Esophagus muscularis mucosa (tissue), 4 donors: ENCODE measurements at regions not wholly inside any gene's neighbourhood (a gene's known extent, or its start where the extent isn't known, plus 50 kb on each side); places are given as distances from the start of the nearest gene placed in this dataset.

Experiments used
- DNase-seq: peaks from one replicate; pipeline ENCODE4 v3.0.0-alpha.2; 2017; ENCODE audit errors: extremely low spot score
- H3K27ac ChIP-seq, 4 donors: fragments of 200-600 bp; sonication (generic); replicated peaks in 1 of 4; 1 replicate in 3 of 4; 2 replicates in 1 of 4; pipeline ENCODE4 v1.5.1; 2016 to 2019; ENCODE audit warnings: mild to moderate bottlenecking in 1 of 4
- H3K27me3 ChIP-seq, 4 donors: fragments of 200-600 bp; sonication (generic); one replicate each; pipeline versions ENCODE4 v1.5.1 to v1.6.0; 2016 to 2019
- H3K36me3 ChIP-seq, 4 donors: fragments of 200-600 bp; sonication (generic); one replicate each; pipeline ENCODE4 v1.5.1; 2016 to 2019
- H3K4me1 ChIP-seq, 4 donors: fragments of 200-600 bp; sonication (generic); one replicate each; pipeline ENCODE4 v1.5.1; 2016 to 2019
- H3K4me3 ChIP-seq, 4 donors: fragments of 200-600 bp; sonication (generic); 1 replicate in 2 of 4; 2 replicates in 2 of 4; pipeline ENCODE4 v1.5.1; 2016 to 2019; ENCODE audit warnings: mild to moderate bottlenecking in 4 of 4, moderate library complexity in 1 of 4
- H3K9me3 ChIP-seq, 4 donors: fragments of 200-600 bp; sonication (generic); 1 replicate in 3 of 4; 2 replicates in 1 of 4; pipeline ENCODE4 v1.5.1; 2016 to 2019
- EP300 ChIP-seq: sonication (generic); formaldehyde crosslinking; IDR thresholded peaks from one replicate; pipeline ENCODE4 v1.6.1; 2017; ENCODE audit warnings: antibody characterized with exemption
- POLR2A ChIP-seq: fragments of 450-650 bp; IDR thresholded peaks from one replicate; pipeline ENCODE4 v1.6.1; 2017; ENCODE audit warnings: antibody characterized with exemption, moderate library complexity, mild to moderate bottlenecking, low read depth
- POLR2AphosphoS5 ChIP-seq, 2 donors: sonication (generic); formaldehyde crosslinking; IDR thresholded peaks; one replicate each; pipeline ENCODE4 v1.6.1; 2017; ENCODE audit warnings: antibody characterized with exemption in 2 of 2
- WGBS: methylation state at CpG from one replicate; pipeline ENCODE4 v1.1.5; 2018; 5-methylcytosine and 5-hydroxymethylcytosine counted together
- intact Hi-C: fragments of 100-400 bp; cut with DNase I; formaldehyde crosslinking; loops from one replicate; pipeline ENCODE4 v1.15.1; 2023
- TF ChIP-seq, protein P1 (sequence below), 3 experiments: fragments of 200-600 bp in 2 of 3; fragments of 450-650 bp in 1 of 3; sonication (generic) in 2 of 3; IDR thresholded peaks; one replicate each; pipeline ENCODE4 v1.5.1; 2017 to 2019; ENCODE audit warnings: antibody characterized with exemption in 3 of 3, mild to moderate bottlenecking in 2 of 3, moderate library complexity in 1 of 3

DNA sequence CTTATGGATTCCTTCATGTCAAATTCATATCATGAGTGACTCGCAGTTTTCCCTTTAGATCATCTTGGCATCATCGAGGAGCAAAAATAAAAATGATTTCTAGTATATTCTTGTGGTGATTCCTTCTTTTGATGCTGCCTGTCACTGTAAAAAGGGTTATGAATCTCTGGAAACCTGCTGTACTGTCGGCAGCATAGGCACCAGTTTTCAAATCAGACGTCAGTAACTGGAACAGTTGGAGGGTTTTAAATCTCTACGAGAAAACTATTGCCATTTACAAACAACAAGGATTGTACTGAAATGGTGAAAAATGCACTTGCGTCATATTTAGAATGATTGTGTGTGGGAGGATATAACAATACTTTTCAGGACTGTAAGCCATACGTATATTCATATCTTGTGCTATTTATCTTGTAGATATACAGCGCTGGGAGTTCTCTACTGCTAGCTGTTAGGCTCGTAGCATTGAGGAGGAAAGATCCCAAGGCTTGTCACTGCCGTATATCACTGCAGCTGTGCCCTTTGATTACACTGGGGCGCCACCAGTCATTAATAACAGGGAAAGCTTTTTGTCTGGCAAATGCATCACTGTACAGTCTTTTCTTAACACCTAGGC is 320.7 kb downstream of the MTX2 start:
- H3K4me1 ChIP-seq = no peaks in the 10 kb centered on the region
- no peaks in the 10 kb centered on the region for H3K9me3 ChIP-seq
- no peak for TF ChIP-seq POLR2AphosphoS5 (IDR thresholded peaks at IDR 0.05)
- H3K27ac ChIP-seq = no peak overlapping the region
- 71% methylated on average over 11 of the region's 11 CpGs for WGBS
- H3K36me3 ChIP-seq = no peaks in the 10 kb centered on the region
- no peak overlapping the region for H3K4me3 ChIP-seq
- no peaks in the 10 kb centered on the region for H3K27me3 ChIP-seq
- no peak for DNase-seq
- intact Hi-C loops = no loop called here

- intact Hi-C loops = no loop called here
- no peaks in the 10 kb centered on the region for H3K9me3 ChIP-seq
- TF ChIP-seq POLR2A (no peak), EP300 (no peak), POLR2AphosphoS5 (IDR thresholded peaks at IDR 0.05) (no peak)
- TF ChIP-seq, protein P1, sequence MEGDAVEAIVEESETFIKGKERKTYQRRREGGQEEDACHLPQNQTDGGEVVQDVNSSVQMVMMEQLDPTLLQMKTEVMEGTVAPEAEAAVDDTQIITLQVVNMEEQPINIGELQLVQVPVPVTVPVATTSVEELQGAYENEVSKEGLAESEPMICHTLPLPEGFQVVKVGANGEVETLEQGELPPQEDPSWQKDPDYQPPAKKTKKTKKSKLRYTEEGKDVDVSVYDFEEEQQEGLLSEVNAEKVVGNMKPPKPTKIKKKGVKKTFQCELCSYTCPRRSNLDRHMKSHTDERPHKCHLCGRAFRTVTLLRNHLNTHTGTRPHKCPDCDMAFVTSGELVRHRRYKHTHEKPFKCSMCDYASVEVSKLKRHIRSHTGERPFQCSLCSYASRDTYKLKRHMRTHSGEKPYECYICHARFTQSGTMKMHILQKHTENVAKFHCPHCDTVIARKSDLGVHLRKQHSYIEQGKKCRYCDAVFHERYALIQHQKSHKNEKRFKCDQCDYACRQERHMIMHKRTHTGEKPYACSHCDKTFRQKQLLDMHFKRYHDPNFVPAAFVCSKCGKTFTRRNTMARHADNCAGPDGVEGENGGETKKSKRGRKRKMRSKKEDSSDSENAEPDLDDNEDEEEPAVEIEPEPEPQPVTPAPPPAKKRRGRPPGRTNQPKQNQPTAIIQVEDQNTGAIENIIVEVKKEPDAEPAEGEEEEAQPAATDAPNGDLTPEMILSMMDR (IDR thresholded peaks at IDR 0.05) = no peak
- no peaks in the 10 kb centered on the region for H3K4me1 ChIP-seq
- H3K4me3 ChIP-seq = no peak overlapping the region
- no peak overlapping the region for H3K27ac ChIP-seq
- WGBS = 96% methylated on average over 6 of the region's 6 CpGs
- no peaks in the 10 kb centered on the region for H3K36me3 ChIP-seq
- H3K27me3 ChIP-seq = no peaks in the 10 kb centered on the region
- no peak for DNase-seq
These were observed 323.0 kb downstream of the MTX2 start for GRCh38 chr2:176592216-176592615.

GRCh38 chr2:176595986-176596385 is 326.7 kb downstream of the MTX2 start:
- no peak for DNase-seq
- H3K27me3 ChIP-seq = no peaks in the 10 kb centered on the region
- intact Hi-C loops = no loop called here
- H3K4me1 ChIP-seq = no peaks in the 10 kb centered on the region
- H3K9me3 ChIP-seq = no peaks in the 10 kb centered on the region
- no peaks in the 10 kb centered on the region for H3K36me3 ChIP-seq
- 36% methylated on average over 3 of the region's 3 CpGs for WGBS
- TF ChIP-seq, protein P1 (IDR thresholded peaks at IDR 0.05) = no peak
- no peak for TF ChIP-seq EP300
- TF ChIP-seq POLR2AphosphoS5 (IDR thresholded peaks at IDR 0.05) = no peak
- TF ChIP-seq POLR2A = no peak
- H3K27ac ChIP-seq = no peak overlapping the region
- H3K4me3 ChIP-seq = no peak overlapping the region

GRCh38 chr2:176597916-176598315 is 328.7 kb downstream of the MTX2 start:
- H3K9me3 ChIP-seq = no peaks in the 10 kb centered on the region
- no peak overlapping the region for H3K4me3 ChIP-seq
- H3K27me3 ChIP-seq = peaks cover 0 to 10% (median 0%) of the 10 kb centered on the region in 4 donors
- H3K4me1 ChIP-seq = no peaks in the 10 kb centered on the region
- H3K27ac ChIP-seq = no peak overlapping the region
- intact Hi-C loops = no loop called here
- no peak for TF ChIP-seq POLR2AphosphoS5 (IDR thresholded peaks at IDR 0.05)
- no peak for TF ChIP-seq EP300
- TF ChIP-seq POLR2A = no peak
- TF ChIP-seq, protein P1 (IDR thresholded peaks at IDR 0.05) = no peak
- H3K36me3 ChIP-seq = no peaks in the 10 kb centered on the region
- no peak for DNase-seq
- 86% methylated on average over 1 of the region's 1 CpG for WGBS

DNA sequence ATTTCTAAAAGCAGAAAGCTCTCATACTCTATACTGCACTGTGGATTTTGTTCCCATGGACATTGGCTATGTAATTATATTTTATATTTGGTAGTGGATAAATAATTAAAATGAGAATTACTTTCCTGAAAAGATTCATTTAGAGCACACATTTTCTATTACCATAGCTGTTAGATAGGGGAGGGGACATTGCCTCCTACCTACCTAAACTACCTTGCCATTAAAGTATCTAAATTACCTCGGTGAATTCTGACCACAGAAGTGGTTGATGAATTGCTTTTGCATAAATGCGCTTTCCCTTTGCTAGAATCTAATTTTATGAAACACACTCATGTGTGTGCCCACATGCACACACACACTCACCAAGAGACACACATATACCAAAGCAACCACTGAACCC is 329.1 kb downstream of the MTX2 start:
- no peak for DNase-seq

More for the DNA sequence above, 329.1 kb downstream of the MTX2 start:
- H3K4me1 ChIP-seq = no peaks in the 10 kb centered on the region
- intact Hi-C loops = no loop called here
- no peaks in the 10 kb centered on the region for H3K9me3 ChIP-seq
- no peaks in the 10 kb centered on the region for H3K36me3 ChIP-seq
- no peak overlapping the region for H3K4me3 ChIP-seq
- H3K27ac ChIP-seq = no peak overlapping the region
- H3K27me3 ChIP-seq = peaks cover 0 to 10% (median 0%) of the 10 kb centered on the region in 4 donors
- TF ChIP-seq, protein P1 (IDR thresholded peaks at IDR 0.05) = no peak
- TF ChIP-seq POLR2A (no peak), POLR2AphosphoS5 (IDR thresholded peaks at IDR 0.05) (no peak), EP300 (no peak)
- 80% methylated on average over 2 of the region's 2 CpGs for WGBS
